ENCODE measurements at regions not wholly inside any gene's neighbourhood (a gene's known extent, or its start where the extent isn't known, plus 50 kb on each side); places are given as distances from the start of the nearest gene placed in this dataset.
"Not testable (repeated sequence)": the region's sequence is repeated elsewhere in the genome, so short reads cannot be mapped to it uniquely, and the experiment has no call there.

- DNase-seq, result no peak
Observed at GRCh38 chr3:18114894-18115293, 310.2 kb downstream of the SATB1 start.

GRCh38 chr3:18113417-18113816, 311.7 kb downstream of the SATB1 start:
- DNase-seq, result no peak

- DNase-seq, result no peak
Observed at GRCh38 chr3:18112674-18113375, 312.3 kb downstream of the SATB1 start.

- no peak for DNase-seq
Observed at GRCh38 chr3:18111796-18112232, 313.3 kb downstream of the SATB1 start.

- DNase-seq, result no peak
Observed at GRCh38 chr3:18103591-18103990, 321.5 kb downstream of the SATB1 start.

GRCh38 chr3:18100121-18100520, 325.0 kb downstream of the SATB1 start:
- DNase-seq, result no peak

GRCh38 chr3:18099611-18100010, 325.5 kb downstream of the SATB1 start:
- no peak for DNase-seq

GRCh38 chr3:18098960-18099587, 326.1 kb downstream of the SATB1 start:
- DNase-seq, result peak; percentile 9

GRCh38 chr3:18097989-18098388, 327.1 kb downstream of the SATB1 start:
- no peak for DNase-seq

GRCh38 chr3:18097473-18097872, 327.7 kb downstream of the SATB1 start:
- no peak for DNase-seq

- no peak for DNase-seq
Observed at GRCh38 chr3:18092726-18093125, 332.4 kb downstream of the SATB1 start.

GRCh38 chr3:18090377-18090776, 334.8 kb downstream of the SATB1 start:
- DNase-seq, result no peak

GRCh38 chr3:18087988-18088387, 337.2 kb downstream of the SATB1 start:
- DNase-seq, result no peak

- DNase-seq, result no peak
Observed at GRCh38 chr3:18086760-18087159, 338.4 kb downstream of the SATB1 start.

- no peak for DNase-seq
Observed at GRCh38 chr3:18086078-18086477, 339.1 kb downstream of the SATB1 start.

GRCh38 chr3:18085429-18085828, 339.7 kb downstream of the SATB1 start:
- no peak for DNase-seq

GRCh38 chr3:18083273-18083590, 340.8 kb upstream of the TBC1D5 start:
- DNase-seq, result not testable (repeated sequence)

GRCh38 chr3:18082551-18083272, 340.3 kb upstream of the TBC1D5 start:
- DNase-seq, result no peak

- no peak for DNase-seq
Observed at GRCh38 chr3:18080198-18080689, 337.8 kb upstream of the TBC1D5 start.

GRCh38 chr3:18079739-18080138, 337.3 kb upstream of the TBC1D5 start:
- no peak for DNase-seq

GRCh38 chr3:18079062-18079461, 336.6 kb upstream of the TBC1D5 start:
- no peak for DNase-seq

- no peak for DNase-seq
Observed at GRCh38 chr3:18077128-18077840, 334.9 kb upstream of the TBC1D5 start.

GRCh38 chr3:18076301-18076700, 333.9 kb upstream of the TBC1D5 start:
- DNase-seq, result no peak

Measured in activated naive CD4-positive, alpha-beta T cell treated with Interleukin-2 at 50 U/mL for 16 hours (primary cell).